ENCODE measurements at regions not wholly inside any gene's neighbourhood (a gene's known extent, or its start where the extent isn't known, plus 50 kb on each side); places are given as distances from the start of the nearest gene placed in this dataset.

GRCh38 chr14:101221549-101222160, 318.1 kb upstream of the RTL1 start:
- no peaks in the 10 kb centered on the region for H3K36me3 ChIP-seq (ENCODE audit: control insufficient read depth, insufficient read depth, low read length, severe bottlenecking)
- H3K9ac ChIP-seq (ENCODE audit: low read length): no peak overlapping the region
- no peak for DNase-seq (ENCODE audit: low read depth)
- no peaks in the 10 kb centered on the region for H3K9me3 ChIP-seq (ENCODE audit: control insufficient read depth, low read length)
- peaks cover 18% of the 10 kb centered on the region for H3K27me3 ChIP-seq (replicated peaks; ENCODE audit: control insufficient read depth, insufficient read depth, low read length)
- H3K4me1 ChIP-seq (ENCODE audit: control insufficient read depth, insufficient read depth, low read length): no peaks in the 10 kb centered on the region
- no peak overlapping the region for H3K4me3 ChIP-seq (ENCODE audit: low read length)

- Histone ChIP-seq H3K4me3 (ENCODE audit: low read length) (no peak overlapping the region), H3K4me1 (ENCODE audit: control insufficient read depth, insufficient read depth, low read length) (no peaks in the 10 kb centered on the region), H3K27me3 (replicated peaks; ENCODE audit: control insufficient read depth, insufficient read depth, low read length) (peaks cover 18% of the 10 kb centered on the region), H3K9ac (ENCODE audit: low read length) (no peak overlapping the region), H3K9me3 (ENCODE audit: control insufficient read depth, low read length) (no peaks in the 10 kb centered on the region), H3K36me3 (ENCODE audit: control insufficient read depth, insufficient read depth, low read length, severe bottlenecking) (no peaks in the 10 kb centered on the region)
- DNase-seq (ENCODE audit: low read depth): no peak
These were observed 319.0 kb upstream of the RTL1 start for GRCh38 chr14:101222362-101223070.

DNA sequence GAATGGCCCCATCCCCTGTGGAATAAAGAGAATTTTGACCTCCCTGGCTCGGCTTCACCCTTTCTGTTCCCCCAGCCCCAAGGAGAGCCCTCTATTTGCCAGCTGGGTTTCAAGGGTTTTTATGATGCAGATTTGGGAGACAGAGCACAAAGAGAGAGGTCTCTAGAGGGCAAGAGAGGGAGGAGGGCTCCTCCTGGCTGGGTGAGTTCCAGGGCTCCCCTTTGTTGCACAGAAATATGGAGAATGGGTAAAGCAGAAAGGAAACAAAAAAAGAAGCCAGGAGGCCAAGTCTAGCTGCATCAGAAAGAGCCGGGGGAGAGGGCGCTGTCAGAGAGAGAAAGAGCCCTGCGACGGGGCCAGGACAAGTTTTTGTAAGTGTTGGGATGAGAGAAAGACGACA, 319.6 kb upstream of the RTL1 start:
- H3K4me3 ChIP-seq (ENCODE audit: low read length): no peak overlapping the region
- no peak for DNase-seq (ENCODE audit: low read depth)

GRCh38 chr14:101223561-101224162, 320.1 kb upstream of the RTL1 start:
- Histone ChIP-seq H3K4me1 (ENCODE audit: control insufficient read depth, insufficient read depth, low read length) (no peaks in the 10 kb centered on the region), H3K9me3 (ENCODE audit: control insufficient read depth, low read length) (no peaks in the 10 kb centered on the region), H3K27me3 (replicated peaks; ENCODE audit: control insufficient read depth, insufficient read depth, low read length) (peaks cover 12% of the 10 kb centered on the region), H3K36me3 (ENCODE audit: control insufficient read depth, insufficient read depth, low read length, severe bottlenecking) (no peaks in the 10 kb centered on the region), H3K9ac (ENCODE audit: low read length) (no peak overlapping the region), H3K4me3 (ENCODE audit: low read length) (no peak overlapping the region)
- no peak for DNase-seq (ENCODE audit: low read depth)

More for the DNA sequence above, 319.6 kb upstream of the RTL1 start:
- H3K9me3 ChIP-seq (ENCODE audit: control insufficient read depth, low read length): no peaks in the 10 kb centered on the region
- no peak overlapping the region for H3K9ac ChIP-seq (ENCODE audit: low read length)
- H3K4me1 ChIP-seq (ENCODE audit: control insufficient read depth, insufficient read depth, low read length): no peaks in the 10 kb centered on the region
- no peaks in the 10 kb centered on the region for H3K36me3 ChIP-seq (ENCODE audit: control insufficient read depth, insufficient read depth, low read length, severe bottlenecking)
- peaks cover 13% of the 10 kb centered on the region for H3K27me3 ChIP-seq (replicated peaks; ENCODE audit: control insufficient read depth, insufficient read depth, low read length)

GRCh38 chr14:101224356-101225156, 321.0 kb upstream of the RTL1 start:
- H3K36me3 ChIP-seq (ENCODE audit: control insufficient read depth, insufficient read depth, low read length, severe bottlenecking): no peaks in the 10 kb centered on the region
- no peak for DNase-seq (ENCODE audit: low read depth)

GRCh38 chr14:101225157-101226152, 321.9 kb upstream of the RTL1 start:
- H3K36me3 ChIP-seq (ENCODE audit: control insufficient read depth, insufficient read depth, low read length, severe bottlenecking): no peaks in the 10 kb centered on the region
- no peaks in the 10 kb centered on the region for H3K4me1 ChIP-seq (ENCODE audit: control insufficient read depth, insufficient read depth, low read length)
- H3K9me3 ChIP-seq (ENCODE audit: control insufficient read depth, low read length): no peaks in the 10 kb centered on the region
- H3K4me3 ChIP-seq (ENCODE audit: low read length): no peak overlapping the region
- H3K27me3 ChIP-seq (replicated peaks; ENCODE audit: control insufficient read depth, insufficient read depth, low read length): peaks cover 12% of the 10 kb centered on the region
- no peak for DNase-seq (ENCODE audit: low read depth)
- no peak overlapping the region for H3K9ac ChIP-seq (ENCODE audit: low read length)

More at GRCh38 chr14:101224356-101225156, 321.0 kb upstream of the RTL1 start:
- Histone ChIP-seq H3K9ac (ENCODE audit: low read length) (no peak overlapping the region), H3K27me3 (replicated peaks; ENCODE audit: control insufficient read depth, insufficient read depth, low read length) (peaks cover 12% of the 10 kb centered on the region), H3K9me3 (ENCODE audit: control insufficient read depth, low read length) (no peaks in the 10 kb centered on the region), H3K4me1 (ENCODE audit: control insufficient read depth, insufficient read depth, low read length) (no peaks in the 10 kb centered on the region), H3K4me3 (ENCODE audit: low read length) (no peak overlapping the region)

GRCh38 chr14:101226265-101226602, 322.7 kb upstream of the RTL1 start:
- Histone ChIP-seq H3K9ac (ENCODE audit: low read length) (no peak overlapping the region), H3K4me3 (ENCODE audit: low read length) (no peak overlapping the region), H3K27me3 (replicated peaks; ENCODE audit: control insufficient read depth, insufficient read depth, low read length) (peaks cover 12% of the 10 kb centered on the region), H3K4me1 (ENCODE audit: control insufficient read depth, insufficient read depth, low read length) (no peaks in the 10 kb centered on the region), H3K9me3 (ENCODE audit: control insufficient read depth, low read length) (no peaks in the 10 kb centered on the region), H3K36me3 (ENCODE audit: control insufficient read depth, insufficient read depth, low read length, severe bottlenecking) (no peaks in the 10 kb centered on the region)
- DNase-seq (ENCODE audit: low read depth): no peak

GRCh38 chr14:101226603-101227425, 323.3 kb upstream of the RTL1 start:
- Histone ChIP-seq H3K9me3 (ENCODE audit: control insufficient read depth, low read length) (no peaks in the 10 kb centered on the region), H3K27me3 (replicated peaks; ENCODE audit: control insufficient read depth, insufficient read depth, low read length) (peaks cover 12% of the 10 kb centered on the region), H3K9ac (ENCODE audit: low read length) (no peak overlapping the region), H3K4me1 (ENCODE audit: control insufficient read depth, insufficient read depth, low read length) (no peaks in the 10 kb centered on the region), H3K4me3 (ENCODE audit: low read length) (no peak overlapping the region), H3K36me3 (ENCODE audit: control insufficient read depth, insufficient read depth, low read length, severe bottlenecking) (no peaks in the 10 kb centered on the region)
- DNase-seq (ENCODE audit: low read depth): no peak

- DNase-seq (ENCODE audit: low read depth): no peak
- Histone ChIP-seq H3K9ac (ENCODE audit: low read length) (no peak overlapping the region), H3K36me3 (ENCODE audit: control insufficient read depth, insufficient read depth, low read length, severe bottlenecking) (no peaks in the 10 kb centered on the region), H3K4me1 (ENCODE audit: control insufficient read depth, insufficient read depth, low read length) (no peaks in the 10 kb centered on the region), H3K27me3 (replicated peaks; ENCODE audit: control insufficient read depth, insufficient read depth, low read length) (peaks cover 9% of the 10 kb centered on the region), H3K4me3 (ENCODE audit: low read length) (no peak overlapping the region), H3K9me3 (ENCODE audit: control insufficient read depth, low read length) (no peaks in the 10 kb centered on the region)
These were observed 324.4 kb upstream of the RTL1 start for GRCh38 chr14:101227611-101228594.

Measured in adipocyte (in vitro differentiated cells).